MCF 10A (cell line): ENCODE measurements at regions not wholly inside any gene's neighbourhood (a gene's known extent, or its start where the extent isn't known, plus 50 kb on each side); places are given as distances from the start of the nearest gene placed in this dataset.

Experiments
- BruUV-seq: library from RNA; stranded (reverse); fragments of 400-500 nt; replicated peaks from 2 replicates; lab custom pipeline; 2021; lab: Mats Ljungman, UMichigan
- CTCF ChIA-PET: fragments of 300-600 bp; sonication (Branson Sonifier 250); formaldehyde crosslinking; extraction: SDS; loops from one replicate; lab custom pipeline; 2021; ENCODE audit warnings: antibody characterized with exemption, inconsistent platforms; lab: Yijun Ruan, JAX
- POLR2A ChIA-PET: fragments of 300-600, 350-650 bp; sonication (Branson Sonifier 250); formaldehyde crosslinking; extraction: SDS; loops from one replicate; lab custom pipeline; 2020; ENCODE audit warnings: antibody characterized with exemption, inconsistent platforms; lab: Yijun Ruan, JAX
- DNase-seq: peaks from one replicate; pipeline ENCODE4 v3.0.0-alpha.2; 2018; ENCODE audit not compliant: unreplicated experiment
- H3K27ac Mint-ChIP-seq: one replicate; pipeline ENCODE4 v1.8.0; 2022; ENCODE audit warnings: mild to moderate bottlenecking, low read depth, mixed read lengths; ENCODE audit not compliant: unreplicated experiment
- H3K27me3 Mint-ChIP-seq: one replicate; pipeline ENCODE4 v1.8.0; 2022; ENCODE audit warnings: mixed read lengths; ENCODE audit not compliant: insufficient read depth, unreplicated experiment
- H3K36me3 Mint-ChIP-seq: one replicate; pipeline ENCODE4 v1.8.0; 2022; ENCODE audit warnings: mild to moderate bottlenecking, moderate library complexity, mixed read lengths; ENCODE audit not compliant: insufficient read depth, unreplicated experiment
- H3K4me1 Mint-ChIP-seq: one replicate; pipeline ENCODE4 v1.8.0; 2022; ENCODE audit warnings: mixed read lengths; ENCODE audit not compliant: insufficient read depth, unreplicated experiment
- H3K4me3 Mint-ChIP-seq: one replicate; pipeline ENCODE4 v1.8.0; 2022; ENCODE audit warnings: mild to moderate bottlenecking, moderate library complexity, mixed read lengths; ENCODE audit not compliant: unreplicated experiment
- H3K9me3 Mint-ChIP-seq: one replicate; pipeline ENCODE4 v1.8.0; 2022; ENCODE audit warnings: mixed read lengths; ENCODE audit not compliant: unreplicated experiment
- CTCF ChIP-seq: fragments of 200-600 bp; IDR thresholded peaks from one replicate; pipeline ENCODE4 v1.8.0; 2022; ENCODE audit warnings: antibody characterized with exemption, mild to moderate bottlenecking; ENCODE audit not compliant: unreplicated experiment
- intact Hi-C: fragments of 100-400 bp; cut with micrococcal nuclease; formaldehyde crosslinking; loops from 2 replicates; pipeline ENCODE4 v1.14.1; 2022

GRCh38 chrX:116226665-116227484, 56.3 kb downstream of the AGTR2 start:
- no TSS peak for BruUV-seq
- H3K4me3 Mint-ChIP-seq, result no peak overlapping the region
- peaks cover 87% of the 10 kb centered on the region for H3K27me3 Mint-ChIP-seq
- peaks cover 7% of the 10 kb centered on the region for H3K4me1 Mint-ChIP-seq
- no peak for TF ChIP-seq CTCF
- no peaks in the 10 kb centered on the region for H3K36me3 Mint-ChIP-seq
- no peaks in the 10 kb centered on the region for H3K9me3 Mint-ChIP-seq
- DNase-seq, result no peak
- ChIA-PET CTCF (interaction anchor here (1.3 kb wide), 1 partner anchor 130 kb away, joined by 3 read pairs; no protein-coding TSS in a partner anchor), POLR2A (no interaction called here)
- no peak overlapping the region for H3K27ac Mint-ChIP-seq
- intact Hi-C loops, result no loop called here

DNA sequence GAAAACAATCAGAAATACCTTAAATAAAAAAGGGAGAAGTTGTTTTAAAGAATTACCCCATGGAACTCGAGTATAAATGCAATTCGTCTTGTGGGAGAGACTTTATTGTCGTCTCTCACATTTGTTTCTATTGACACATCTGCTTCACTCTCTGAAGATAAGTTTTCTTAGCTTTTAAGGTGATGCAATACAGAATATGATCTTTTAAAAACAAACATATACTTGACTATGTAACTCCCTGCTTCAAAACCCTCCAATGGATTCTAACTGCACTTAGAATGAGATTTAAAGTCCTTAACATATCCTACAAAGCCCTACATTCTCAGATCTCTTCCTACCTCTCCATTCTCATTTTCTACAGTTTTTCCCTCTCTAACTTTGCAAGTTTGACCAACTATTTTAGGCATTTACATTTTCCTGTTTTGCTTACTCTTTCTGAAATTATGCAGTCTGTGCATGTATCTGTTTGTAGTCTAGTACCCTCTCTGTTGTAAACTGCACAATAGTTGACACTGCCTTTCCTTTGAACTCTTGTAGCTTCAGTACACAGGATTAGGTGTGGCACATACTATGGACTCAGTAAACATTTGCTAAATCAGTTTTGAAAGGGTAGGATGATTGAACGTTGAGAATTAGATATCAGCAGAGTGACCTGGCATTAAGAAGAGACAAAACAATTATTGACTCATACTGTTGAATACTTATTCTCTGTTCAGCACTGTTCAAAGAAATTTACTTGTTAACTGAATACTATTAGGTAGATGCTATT, 59.8 kb downstream of the AGTR2 start:
- TF ChIP-seq CTCF, result no peak
- intact Hi-C loops, result loop anchor here (10.0 kb wide), 1 partner anchor 54 kb away; no protein-coding TSS in a partner anchor
- no peak for DNase-seq

GRCh38 chrX:116232833-116233232, 62.3 kb downstream of the AGTR2 start:
- Mint-ChIP-seq H3K4me1 (peaks cover 16% of the 10 kb centered on the region), H3K27me3 (peaks cover 31% of the 10 kb centered on the region), H3K4me3 (no peak overlapping the region), H3K27ac (peak overlapping the region; percentile 91), H3K9me3 (no peaks in the 10 kb centered on the region), H3K36me3 (no peaks in the 10 kb centered on the region)
- peak; percentile 79 for DNase-seq
- no peak for TF ChIP-seq CTCF
- POLR2A ChIA-PET, result interaction anchor here (0.6 kb wide), 1 partner anchor 203 kb away, joined by 3 read pairs; no protein-coding TSS in a partner anchor
- CTCF ChIA-PET, result interaction anchor here (0.5 to 0.7 kb wide), 2 partner anchors 190 to 1687 kb away, joined by 4 read pairs; no protein-coding TSS in a partner anchor
- intact Hi-C loops, result loop anchor here (10.0 kb wide), 1 partner anchor 52 kb away; no protein-coding TSS in a partner anchor
- BruUV-seq, result no TSS peak

More for the DNA sequence above, 59.8 kb downstream of the AGTR2 start:
- H3K36me3 Mint-ChIP-seq, result no peaks in the 10 kb centered on the region
- POLR2A ChIA-PET, result no interaction called here
- CTCF ChIA-PET, result interaction anchor here (0.9 kb wide), 1 partner anchor 119 kb away, joined by 3 read pairs; no protein-coding TSS in a partner anchor
- no peak overlapping the region for H3K4me3 Mint-ChIP-seq
- peaks cover 53% of the 10 kb centered on the region for H3K27me3 Mint-ChIP-seq
- no peaks in the 10 kb centered on the region for H3K9me3 Mint-ChIP-seq
- no peak overlapping the region for H3K27ac Mint-ChIP-seq
- BruUV-seq, result no TSS peak
- peaks cover 16% of the 10 kb centered on the region for H3K4me1 Mint-ChIP-seq

DNA sequence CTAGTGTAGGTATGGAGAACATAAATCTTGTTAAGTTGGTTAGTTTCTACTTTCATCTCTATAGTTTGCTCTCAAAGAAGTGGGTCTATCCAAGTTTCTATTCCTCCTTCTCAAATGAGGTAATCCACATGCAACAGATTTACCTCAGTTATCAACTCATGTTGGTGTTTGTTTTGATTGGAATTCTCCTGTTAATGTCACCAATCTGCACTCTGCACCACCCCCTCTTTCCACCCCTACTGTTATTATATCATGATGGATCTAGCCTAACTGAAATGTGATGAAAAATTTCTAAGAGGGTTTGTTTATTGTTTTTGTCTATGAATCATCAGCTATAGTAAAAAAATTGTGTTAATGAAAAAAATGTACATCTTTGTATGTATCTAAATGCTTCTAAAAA, 66.1 kb downstream of the AGTR2 start:
- no peak for TF ChIP-seq CTCF
- no peak overlapping the region for H3K27ac Mint-ChIP-seq
- H3K4me3 Mint-ChIP-seq, result no peak overlapping the region
- BruUV-seq, result no TSS peak
- H3K36me3 Mint-ChIP-seq, result no peaks in the 10 kb centered on the region
- CTCF ChIA-PET, result no interaction called here
- no peaks in the 10 kb centered on the region for H3K9me3 Mint-ChIP-seq
- peak; percentile 32 for DNase-seq
- no peaks in the 10 kb centered on the region for H3K27me3 Mint-ChIP-seq
- POLR2A ChIA-PET, result no interaction called here
- peaks cover 29% of the 10 kb centered on the region for H3K4me1 Mint-ChIP-seq
- intact Hi-C loops, result loop anchor here (10.0 kb wide), 1 partner anchor 48 kb away; no protein-coding TSS in a partner anchor
